Loucy (cell line): ENCODE measurements at regions not wholly inside any gene's neighbourhood (a gene's known extent, or its start where the extent isn't known, plus 50 kb on each side); places are given as distances from the start of the nearest gene placed in this dataset.

Experiments
- H2AFZ ChIP-seq: fragments of 200-600 bp; sonication (generic); 2 replicates; pipeline ENCODE4 v1.6.0; 2016; ENCODE audit warnings: antibody characterized with exemption, mild to moderate bottlenecking, low read length, moderate library complexity
- H3F3A ChIP-seq: fragments of 200-600 bp; 2 replicates; pipeline ENCODE4 v1.6.0; 2016; ENCODE audit warnings: antibody characterized with exemption, low read depth, mild to moderate bottlenecking
- H3K27me3 ChIP-seq: fragments of 200-600 bp; sonication (generic); 2 replicates; pipeline ENCODE4 v1.6.1; 2014; ENCODE audit warnings: low read length, mild to moderate bottlenecking; ENCODE audit not compliant: insufficient read depth, poor library complexity, severe bottlenecking
- H3K36me3 ChIP-seq: fragments of 200-600 bp; sonication (generic); 2 replicates; pipeline ENCODE4 v1.6.1; 2016; ENCODE audit warnings: low read length; ENCODE audit not compliant: insufficient read depth
- H3K4me1 ChIP-seq: fragments of 200-600 bp; sonication (generic); 2 replicates; pipeline ENCODE4 v1.5.1; 2014; ENCODE audit warnings: low read length, mild to moderate bottlenecking; ENCODE audit not compliant: insufficient read depth, poor library complexity, severe bottlenecking
- H3K4me2 ChIP-seq: fragments of 200-600 bp; sonication (generic); 2 replicates; pipeline ENCODE4 v1.6.0; 2014; ENCODE audit warnings: antibody characterized with exemption, low read length, low read depth, mild to moderate bottlenecking; ENCODE audit not compliant: poor library complexity, severe bottlenecking
- H3K4me3 ChIP-seq: fragments of 200-600 bp; sonication (generic); 2 replicates; pipeline ENCODE4 v1.5.1; 2014; ENCODE audit warnings: low read length, mild to moderate bottlenecking, mixed read lengths; ENCODE audit not compliant: poor library complexity, severe bottlenecking
- H3K79me2 ChIP-seq: fragments of 200-600 bp; sonication (generic); 2 replicates; pipeline ENCODE4 v1.6.1; 2014; ENCODE audit warnings: low read length; ENCODE audit not compliant: insufficient read depth
- H3K9ac ChIP-seq: fragments of 200-600 bp; sonication (generic); 2 replicates; pipeline ENCODE4 v1.6.0; 2014; ENCODE audit warnings: mild to moderate bottlenecking, low read depth, low read length, moderate library complexity; ENCODE audit not compliant: poor library complexity, severe bottlenecking
- H3K9me2 ChIP-seq: fragments of 200-600 bp; sonication (generic); replicated peaks from 2 replicates; pipeline ENCODE4 v1.6.1; 2016; ENCODE audit warnings: low read depth, low read length, mixed read lengths
- H3K9me3 ChIP-seq: fragments of 200-600 bp; sonication (generic); 2 replicates; pipeline ENCODE4 v1.6.1; 2014; ENCODE audit warnings: mild to moderate bottlenecking, antibody characterized with exemption, low read length, low read depth; ENCODE audit not compliant: insufficient read depth
- H4K20me1 ChIP-seq: fragments of 200-600 bp; sonication (generic); 2 replicates; pipeline ENCODE4 v1.6.0; 2014; ENCODE audit warnings: antibody characterized with exemption, low read length, mild to moderate bottlenecking; ENCODE audit not compliant: insufficient read depth, poor library complexity, severe bottlenecking
- CTCF ChIP-seq: fragments of 200-600 bp; sonication (generic); conservative IDR thresholded peaks from 2 replicates; pipeline ENCODE4 v1.5.1; 2014; ENCODE audit warnings: mild to moderate bottlenecking, antibody characterized with exemption, low read length
- EZH2phosphoT487 ChIP-seq: fragments of 200-600 bp; IDR thresholded peaks from 2 replicates; pipeline ENCODE4 v1.6.1; 2018; ENCODE audit warnings: antibody characterized with exemption, mild to moderate bottlenecking, moderate library complexity, borderline replicate concordance

GRCh38 chr2:66683599-66683998 is 248.7 kb downstream of the MEIS1 start:
- no peaks in the 10 kb centered on the region for H3K36me3 ChIP-seq
- H3K9me3 ChIP-seq = no peaks in the 10 kb centered on the region
- H3K4me1 ChIP-seq = no peaks in the 10 kb centered on the region
- H2AFZ ChIP-seq = no peak overlapping the region
- H3K27me3 ChIP-seq = no peaks in the 10 kb centered on the region
- H3K79me2 ChIP-seq = no peaks in the 10 kb centered on the region
- H3F3A ChIP-seq = no peaks in the 10 kb centered on the region
- no peaks in the 10 kb centered on the region for H4K20me1 ChIP-seq
- H3K9me2 ChIP-seq = no peaks in the 10 kb centered on the region
- no peak overlapping the region for H3K4me3 ChIP-seq
- no peak overlapping the region for H3K4me2 ChIP-seq
- H3K9ac ChIP-seq = no peak overlapping the region
- no peak for TF ChIP-seq EZH2phosphoT487
- no peak for TF ChIP-seq CTCF

GRCh38 chr2:66684289-66684688 is 249.4 kb downstream of the MEIS1 start:
- no peaks in the 10 kb centered on the region for H3K4me1 ChIP-seq
- no peaks in the 10 kb centered on the region for H3K9me3 ChIP-seq
- H3K4me2 ChIP-seq = no peak overlapping the region
- no peak overlapping the region for H3K4me3 ChIP-seq
- no peak overlapping the region for H3K9ac ChIP-seq
- H3K36me3 ChIP-seq = no peaks in the 10 kb centered on the region
- no peak overlapping the region for H2AFZ ChIP-seq
- no peaks in the 10 kb centered on the region for H4K20me1 ChIP-seq
- TF ChIP-seq EZH2phosphoT487 = no peak
- no peak for TF ChIP-seq CTCF
- H3K9me2 ChIP-seq = no peaks in the 10 kb centered on the region
- H3K79me2 ChIP-seq = no peaks in the 10 kb centered on the region
- H3K27me3 ChIP-seq = no peaks in the 10 kb centered on the region
- no peaks in the 10 kb centered on the region for H3F3A ChIP-seq

GRCh38 chr2:66686755-66687154 is 251.8 kb downstream of the MEIS1 start:
- no peak overlapping the region for H3K4me2 ChIP-seq
- no peak overlapping the region for H2AFZ ChIP-seq
- no peaks in the 10 kb centered on the region for H3K36me3 ChIP-seq

More at GRCh38 chr2:66686755-66687154, 251.8 kb downstream of the MEIS1 start:
- Histone ChIP-seq H3K79me2 (no peaks in the 10 kb centered on the region), H3K9me3 (no peaks in the 10 kb centered on the region), H3K27me3 (no peaks in the 10 kb centered on the region), H4K20me1 (no peaks in the 10 kb centered on the region), H3F3A (no peaks in the 10 kb centered on the region), H3K4me3 (no peak overlapping the region), H3K4me1 (no peaks in the 10 kb centered on the region), H3K9me2 (no peaks in the 10 kb centered on the region), H3K9ac (no peak overlapping the region)
- TF ChIP-seq CTCF = no peak
